ENCODE measurements at regions not wholly inside any gene's neighbourhood (a gene's known extent, or its start where the extent isn't known, plus 50 kb on each side); places are given as distances from the start of the nearest gene placed in this dataset.
"Not testable (repeated sequence)": the region's sequence is repeated elsewhere in the genome, so short reads cannot be mapped to it uniquely, and the experiment has no call there.

DNA sequence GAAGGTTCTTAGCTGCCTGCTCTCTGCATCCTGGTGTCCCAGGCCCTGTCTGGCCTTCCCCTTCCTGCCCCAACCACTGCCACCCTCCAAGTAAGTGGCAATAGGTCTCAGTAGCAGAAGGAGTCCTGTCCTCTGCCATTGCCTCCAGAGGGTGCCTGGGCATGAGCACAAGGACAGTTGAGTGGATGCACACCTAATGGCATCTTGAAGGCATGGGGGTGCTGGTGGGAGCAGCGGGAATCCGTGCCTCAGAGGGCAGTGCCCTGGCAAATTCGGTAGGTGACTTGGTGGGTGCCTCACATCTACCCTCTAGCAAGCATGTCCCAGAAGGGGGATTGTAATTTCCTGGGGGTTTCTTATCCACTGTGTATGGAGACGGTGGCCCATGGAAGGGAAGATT is 182.8 kb upstream of the POMZP3 start:
- POLR2A ChIA-PET; H3K4me1 Mint-ChIP-seq (ENCODE audit: low read depth); H3K9me3 Mint-ChIP-seq (ENCODE audit: insufficient read depth); H3K4me3 Mint-ChIP-seq; H3K27ac Mint-ChIP-seq; H3K27me3 Mint-ChIP-seq (ENCODE audit: low read depth); DNase-seq; ATAC-seq; CTCF ChIA-PET; H3K36me3 Mint-ChIP-seq (ENCODE audit: low read depth): not testable (repeated sequence)

DNA sequence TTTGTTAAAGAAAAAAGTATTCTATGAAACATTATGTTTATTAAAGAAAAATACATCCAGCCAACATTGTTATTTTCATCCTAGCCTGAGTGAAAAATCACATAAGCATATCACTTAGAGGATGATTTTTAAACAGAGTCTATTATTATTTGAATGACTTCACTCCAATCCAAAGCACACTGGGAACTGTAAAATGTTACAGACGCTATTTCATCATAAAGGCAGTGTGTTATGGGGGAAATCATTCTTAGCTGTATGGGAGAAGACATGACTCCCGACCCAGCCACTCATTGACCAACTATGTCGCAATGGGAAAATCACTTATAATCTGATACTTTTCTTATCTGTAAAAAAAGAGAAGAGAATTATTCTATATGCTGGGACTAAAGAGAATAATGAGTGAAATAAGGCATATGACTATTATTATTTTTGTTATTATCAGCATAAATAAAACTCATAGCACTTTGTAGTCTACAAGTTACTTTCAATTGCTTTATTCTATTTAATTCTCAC is 180.6 kb upstream of the POMZP3 start:
- H3K36me3 Mint-ChIP-seq (ENCODE audit: low read depth); ATAC-seq; H3K4me1 Mint-ChIP-seq (ENCODE audit: low read depth); POLR2A ChIA-PET; H3K27ac Mint-ChIP-seq; H3K27me3 Mint-ChIP-seq (ENCODE audit: low read depth); H3K4me3 Mint-ChIP-seq; CTCF ChIA-PET; DNase-seq; H3K9me3 Mint-ChIP-seq (ENCODE audit: insufficient read depth): not testable (repeated sequence)

DNA sequence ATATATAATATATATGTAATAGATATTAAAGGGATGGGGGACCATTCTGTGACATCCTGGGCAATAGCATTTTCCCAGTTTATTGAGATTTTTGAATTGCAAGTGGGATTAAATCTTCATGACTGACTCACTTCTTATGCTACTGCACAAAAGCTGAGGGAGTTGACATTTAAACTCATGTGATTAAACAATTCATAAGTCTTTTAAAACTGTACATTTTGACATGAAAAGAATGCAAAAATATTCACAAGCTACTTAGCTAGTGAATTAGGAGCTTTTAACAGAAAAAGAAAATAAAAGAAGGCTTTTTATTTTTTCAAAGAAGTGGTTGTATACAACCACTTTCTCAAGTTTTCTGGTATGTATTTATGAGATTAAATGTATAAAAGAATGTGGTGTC is 179.4 kb upstream of the POMZP3 start:
- DNase-seq; CTCF ChIA-PET; H3K4me1 Mint-ChIP-seq (ENCODE audit: low read depth); H3K9me3 Mint-ChIP-seq (ENCODE audit: insufficient read depth); H3K27ac Mint-ChIP-seq; H3K27me3 Mint-ChIP-seq (ENCODE audit: low read depth); POLR2A ChIA-PET; H3K4me3 Mint-ChIP-seq; ATAC-seq; H3K36me3 Mint-ChIP-seq (ENCODE audit: low read depth): not testable (repeated sequence)

DNA sequence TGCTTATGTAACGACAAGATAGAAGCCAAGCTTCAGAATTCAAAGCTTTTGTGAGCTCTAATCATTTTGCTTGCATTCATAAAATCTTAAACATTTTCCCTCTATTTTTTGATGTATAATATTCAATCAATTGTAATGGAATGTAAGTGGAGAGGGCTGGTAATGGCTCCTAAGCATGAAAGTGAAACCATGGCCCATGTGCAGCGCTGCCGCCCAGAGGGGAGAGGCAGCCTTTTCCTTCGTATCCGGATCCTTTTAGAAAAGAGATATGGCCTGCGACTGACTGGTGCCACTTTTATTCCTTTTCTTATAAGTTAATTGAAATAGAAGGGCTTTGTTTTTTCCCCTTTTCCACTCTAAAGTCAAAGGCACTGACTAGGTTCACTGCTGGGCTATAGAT is 178.9 kb upstream of the POMZP3 start:
- H3K27ac Mint-ChIP-seq; ATAC-seq; H3K9me3 Mint-ChIP-seq (ENCODE audit: insufficient read depth); H3K27me3 Mint-ChIP-seq (ENCODE audit: low read depth); DNase-seq; H3K4me1 Mint-ChIP-seq (ENCODE audit: low read depth); POLR2A ChIA-PET; H3K4me3 Mint-ChIP-seq; CTCF ChIA-PET; H3K36me3 Mint-ChIP-seq (ENCODE audit: low read depth): not testable (repeated sequence)

DNA sequence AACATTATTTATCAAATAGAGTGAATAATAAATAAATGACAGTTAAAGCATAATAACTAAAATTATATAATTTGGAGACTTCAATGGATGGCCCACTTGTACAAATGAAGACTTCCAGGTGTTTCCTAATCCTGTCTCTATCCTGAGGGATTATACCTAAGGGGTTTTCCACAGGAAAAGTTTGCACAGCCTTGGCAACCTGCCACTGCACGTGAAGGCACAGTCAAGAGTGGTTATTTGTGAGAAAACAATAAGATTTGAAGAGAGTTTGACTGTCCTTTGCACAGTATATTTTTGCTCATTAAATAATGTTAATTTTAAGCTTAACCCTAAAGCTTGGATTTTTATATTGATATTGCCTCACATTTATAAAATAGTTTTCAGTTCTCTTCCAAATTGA is 178.2 kb upstream of the POMZP3 start:
- H3K9me3 Mint-ChIP-seq (ENCODE audit: insufficient read depth); CTCF ChIA-PET; H3K27ac Mint-ChIP-seq; H3K27me3 Mint-ChIP-seq (ENCODE audit: low read depth); H3K36me3 Mint-ChIP-seq (ENCODE audit: low read depth); H3K4me3 Mint-ChIP-seq; POLR2A ChIA-PET; H3K4me1 Mint-ChIP-seq (ENCODE audit: low read depth); DNase-seq; ATAC-seq: not testable (repeated sequence)

DNA sequence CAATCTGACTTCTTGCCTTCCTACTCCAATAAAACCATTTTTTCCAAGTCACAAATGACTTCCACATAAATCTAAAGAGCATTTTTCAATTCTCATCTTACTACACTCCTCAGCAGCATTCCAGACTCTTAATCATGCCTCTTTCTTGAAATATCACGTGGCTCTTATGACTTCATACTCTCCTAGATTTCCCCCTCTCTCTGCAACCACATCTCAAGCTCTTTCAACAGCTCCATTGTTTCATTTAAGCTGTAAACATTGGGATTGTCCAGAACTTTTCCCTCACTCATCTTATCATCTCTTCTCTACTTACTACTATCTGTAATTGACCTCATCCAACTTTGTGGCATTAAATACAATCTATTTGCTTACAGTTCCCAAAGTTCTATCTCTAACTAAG is 170.6 kb upstream of the POMZP3 start:
- H3K4me1 Mint-ChIP-seq (ENCODE audit: low read depth); H3K36me3 Mint-ChIP-seq (ENCODE audit: low read depth); DNase-seq; H3K4me3 Mint-ChIP-seq; H3K27me3 Mint-ChIP-seq (ENCODE audit: low read depth); ATAC-seq; H3K27ac Mint-ChIP-seq; CTCF ChIA-PET; POLR2A ChIA-PET; H3K9me3 Mint-ChIP-seq (ENCODE audit: insufficient read depth): not testable (repeated sequence)

DNA sequence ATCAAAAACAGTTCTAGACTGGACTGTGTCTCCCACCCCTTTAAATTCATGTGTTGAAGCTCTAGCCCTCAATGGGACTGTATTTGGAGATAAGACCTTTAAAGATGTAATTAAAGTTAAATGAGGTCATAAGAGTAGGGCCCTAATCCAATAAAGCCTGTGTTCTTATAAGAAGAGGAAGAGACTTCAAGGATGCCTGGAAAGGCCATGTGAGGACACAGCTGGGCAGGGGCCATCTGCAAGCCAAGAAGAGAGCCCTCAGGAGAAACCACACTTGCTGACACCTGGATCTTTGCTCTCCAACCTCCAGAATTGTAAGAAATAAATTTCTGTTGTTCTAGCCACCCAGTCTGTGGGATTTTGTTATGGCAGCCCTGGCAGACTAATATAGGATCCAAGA is 153.6 kb upstream of the POMZP3 start:
- H3K4me3 Mint-ChIP-seq; H3K4me1 Mint-ChIP-seq (ENCODE audit: low read depth): not testable (repeated sequence)

DNA sequence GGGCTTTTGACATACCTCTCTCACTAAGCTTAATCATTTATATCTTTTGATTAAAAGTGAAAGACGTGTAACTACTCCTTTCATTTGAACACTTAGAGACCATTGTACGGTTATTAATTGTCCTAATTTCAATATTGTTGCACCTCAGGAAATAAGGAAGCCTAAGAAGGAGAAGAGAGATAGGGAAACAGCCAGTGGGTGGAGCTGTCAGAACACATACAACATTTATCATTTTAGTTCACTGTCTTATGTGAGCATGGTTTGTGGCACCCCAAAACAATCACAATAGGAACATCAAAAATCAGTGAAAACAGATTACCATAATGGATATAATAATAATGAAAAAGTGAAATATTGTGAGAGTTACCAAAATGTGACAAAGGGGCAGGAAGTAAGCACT is 147.2 kb upstream of the POMZP3 start:
- H3K36me3 Mint-ChIP-seq (ENCODE audit: low read depth); ATAC-seq; H3K27ac Mint-ChIP-seq; DNase-seq; H3K9me3 Mint-ChIP-seq (ENCODE audit: insufficient read depth); H3K4me1 Mint-ChIP-seq (ENCODE audit: low read depth); POLR2A ChIA-PET; H3K27me3 Mint-ChIP-seq (ENCODE audit: low read depth); CTCF ChIA-PET; H3K4me3 Mint-ChIP-seq: not testable (repeated sequence)

More for the DNA sequence above, 153.6 kb upstream of the POMZP3 start:
- H3K36me3 Mint-ChIP-seq (ENCODE audit: low read depth); H3K9me3 Mint-ChIP-seq (ENCODE audit: insufficient read depth); POLR2A ChIA-PET; CTCF ChIA-PET; H3K27ac Mint-ChIP-seq; H3K27me3 Mint-ChIP-seq (ENCODE audit: low read depth); ATAC-seq; DNase-seq: not testable (repeated sequence)

DNA sequence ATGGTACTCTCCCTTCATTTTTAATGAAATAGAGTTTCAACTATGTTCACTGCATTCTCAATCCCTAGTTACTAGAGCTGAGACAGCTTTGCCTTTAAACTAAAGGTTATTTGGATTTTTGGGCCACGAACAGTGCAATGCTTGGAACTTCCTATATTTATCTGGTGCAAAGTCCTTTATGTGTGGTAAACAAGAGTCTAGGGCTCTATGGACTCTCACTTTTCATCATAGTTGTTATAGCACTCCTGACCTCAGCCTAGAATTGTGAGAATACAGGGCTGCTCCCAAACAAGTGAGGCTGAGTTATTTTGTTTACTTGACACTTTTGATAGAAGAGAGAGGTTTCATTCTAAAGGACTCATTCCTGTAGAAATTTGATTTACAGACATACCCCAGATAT is 144.9 kb upstream of the POMZP3 start:
- CTCF ChIA-PET; ATAC-seq; POLR2A ChIA-PET; H3K4me1 Mint-ChIP-seq (ENCODE audit: low read depth); H3K4me3 Mint-ChIP-seq; DNase-seq; H3K27me3 Mint-ChIP-seq (ENCODE audit: low read depth); H3K9me3 Mint-ChIP-seq (ENCODE audit: insufficient read depth); H3K36me3 Mint-ChIP-seq (ENCODE audit: low read depth); H3K27ac Mint-ChIP-seq: not testable (repeated sequence)

DNA sequence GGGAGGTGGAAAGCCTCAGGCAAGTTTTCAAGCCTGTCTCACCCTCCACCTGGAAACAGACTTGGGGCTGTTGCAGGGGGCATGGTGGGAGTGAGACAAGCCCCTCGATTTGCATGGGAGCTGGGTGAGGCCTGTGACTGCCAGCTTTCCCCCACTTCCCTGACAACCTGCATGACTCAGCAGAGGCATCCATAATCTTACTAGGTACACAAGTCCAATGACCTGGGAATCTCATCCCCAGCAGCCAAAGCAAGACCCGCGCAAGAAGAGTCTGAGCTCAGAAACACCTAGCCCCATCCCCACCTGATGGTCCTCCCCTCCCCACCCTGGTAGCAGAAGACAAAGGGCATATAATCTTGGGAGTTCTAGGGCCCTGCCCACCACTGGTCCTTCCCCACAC is 136.9 kb upstream of the POMZP3 start:
- H3K4me1 Mint-ChIP-seq (ENCODE audit: low read depth); DNase-seq; H3K27ac Mint-ChIP-seq; H3K27me3 Mint-ChIP-seq (ENCODE audit: low read depth); H3K4me3 Mint-ChIP-seq; ATAC-seq; H3K9me3 Mint-ChIP-seq (ENCODE audit: insufficient read depth); H3K36me3 Mint-ChIP-seq (ENCODE audit: low read depth); CTCF ChIA-PET; POLR2A ChIA-PET: not testable (repeated sequence)

DNA sequence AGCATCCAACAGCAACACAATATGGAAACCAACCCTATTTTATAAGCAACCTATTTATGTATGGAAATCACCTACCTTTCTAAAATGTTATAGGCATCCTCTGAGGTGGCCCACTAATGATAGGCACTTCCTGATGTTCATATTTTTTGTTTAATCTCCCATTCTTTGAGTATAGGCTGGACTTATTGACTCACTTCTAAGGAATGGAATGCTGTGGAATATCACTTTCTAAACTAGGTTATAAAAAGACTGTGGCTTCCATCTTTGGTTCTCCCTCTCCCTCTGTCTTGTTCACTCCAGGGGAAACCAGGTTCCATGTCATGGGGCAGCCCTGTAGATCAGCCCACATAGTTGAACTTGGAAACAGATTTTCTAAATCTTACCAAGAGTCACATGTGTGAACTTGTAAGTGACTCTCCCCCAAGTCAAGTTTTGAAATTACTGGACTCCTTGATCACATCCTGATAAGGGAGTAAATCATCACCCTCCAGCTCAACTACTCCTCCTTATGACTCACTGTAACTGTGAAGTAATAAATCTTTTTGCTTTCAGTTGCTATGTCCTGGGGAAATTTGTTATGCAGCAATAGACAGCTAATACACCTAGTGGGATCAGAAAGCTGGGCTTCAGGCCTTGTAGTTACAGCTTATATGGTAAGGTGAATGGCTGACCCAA is 133.6 kb upstream of the POMZP3 start:
- not testable (repeated sequence) for DNase-seq; H3K27me3 Mint-ChIP-seq (ENCODE audit: low read depth)
- peak; percentile 19 for ATAC-seq

DNA sequence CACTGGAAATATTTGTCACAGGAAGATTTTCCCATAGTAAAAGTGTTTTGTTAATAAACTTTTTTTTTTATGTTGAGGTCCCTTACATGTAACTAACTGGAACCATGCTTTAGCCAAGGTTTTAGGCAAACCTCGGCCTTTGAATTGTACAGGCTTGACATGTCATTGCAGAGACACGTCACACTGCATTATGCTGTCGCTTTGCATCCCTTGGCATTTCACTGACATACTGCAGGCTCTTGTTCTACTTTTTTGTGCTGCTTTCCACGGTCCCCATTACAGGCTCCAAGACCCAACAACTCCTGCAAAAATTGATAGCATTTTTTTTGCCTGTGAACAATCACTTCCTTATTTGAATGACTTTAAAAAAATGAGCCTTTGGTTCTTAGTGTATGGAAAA is 112.5 kb upstream of the POMZP3 start:
- H3K4me3 Mint-ChIP-seq; POLR2A ChIA-PET; H3K27ac Mint-ChIP-seq; H3K36me3 Mint-ChIP-seq (ENCODE audit: low read depth); DNase-seq; H3K4me1 Mint-ChIP-seq (ENCODE audit: low read depth); H3K27me3 Mint-ChIP-seq (ENCODE audit: low read depth); H3K9me3 Mint-ChIP-seq (ENCODE audit: insufficient read depth); ATAC-seq; CTCF ChIA-PET: not testable (repeated sequence)

More for the DNA sequence above, 133.6 kb upstream of the POMZP3 start:
- H3K9me3 Mint-ChIP-seq (ENCODE audit: insufficient read depth); POLR2A ChIA-PET; CTCF ChIA-PET; H3K4me1 Mint-ChIP-seq (ENCODE audit: low read depth); H3K27ac Mint-ChIP-seq; H3K36me3 Mint-ChIP-seq (ENCODE audit: low read depth); H3K4me3 Mint-ChIP-seq: not testable (repeated sequence)

DNA sequence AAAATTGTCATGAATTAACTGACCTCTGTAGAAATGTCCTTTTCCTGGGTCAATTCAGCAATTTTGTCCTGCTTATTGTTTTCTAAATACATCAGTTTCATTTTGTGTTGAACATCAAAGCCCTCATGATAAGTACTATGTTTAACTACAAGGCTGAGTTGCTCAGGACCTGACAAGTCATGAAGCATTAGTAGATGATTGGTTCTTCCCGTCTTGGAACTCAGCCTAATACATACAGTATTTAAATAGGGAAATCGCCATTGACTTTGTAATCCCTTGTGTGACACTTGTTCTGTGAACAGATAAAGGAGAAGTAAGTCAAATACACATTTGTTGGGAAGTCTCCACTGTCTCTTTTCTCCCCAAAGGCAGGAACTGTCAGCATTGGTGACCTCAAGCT is 109.6 kb upstream of the POMZP3 start:
- POLR2A ChIA-PET; DNase-seq; H3K36me3 Mint-ChIP-seq (ENCODE audit: low read depth); H3K27me3 Mint-ChIP-seq (ENCODE audit: low read depth); H3K27ac Mint-ChIP-seq; H3K4me1 Mint-ChIP-seq (ENCODE audit: low read depth); ATAC-seq; CTCF ChIA-PET; H3K9me3 Mint-ChIP-seq (ENCODE audit: insufficient read depth); H3K4me3 Mint-ChIP-seq: not testable (repeated sequence)

All from activated CD8-positive, alpha-beta T cell treated with anti-CD3 and anti-CD28 coated beads, Interleukin-2, amount 10 ng/mL, durations not matched to agents 7 days and 5 days (primary cell).